ENCODE measurements at regions not wholly inside any gene's neighbourhood (a gene's known extent, or its start where the extent isn't known, plus 50 kb on each side); places are given as distances from the start of the nearest gene placed in this dataset.

GRCh38 chr6:1554476-1555310, 55.0 kb upstream of the FOXC1 start:
- Mint-ChIP-seq H3K4me1 (peaks cover 16% of the 10 kb centered on the region), H3K27ac (peak overlapping the region; percentile 77), H3K4me3 (peak overlapping the region; percentile 86), H3K27me3 (peaks cover 33% of the 10 kb centered on the region), H3K9me3 (no peaks in the 10 kb centered on the region), H3K36me3 (ENCODE audit: low read depth) (no peaks in the 10 kb centered on the region)
- intact Hi-C loops (cut with micrococcal nuclease), result loop anchor here (2.0 kb wide), 1 partner anchor 30 kb away; no protein-coding TSS in a partner anchor
- DNase-seq, result peak; percentile 90

- intact Hi-C loops (cut with micrococcal nuclease), result no loop called here
- Mint-ChIP-seq H3K9me3 (no peaks in the 10 kb centered on the region), H3K4me3 (no peak overlapping the region), H3K36me3 (ENCODE audit: low read depth) (no peaks in the 10 kb centered on the region), H3K27ac (no peak overlapping the region), H3K27me3 (peaks cover 44% of the 10 kb centered on the region), H3K4me1 (peaks cover 16% of the 10 kb centered on the region)
- no peak for DNase-seq
Observed at GRCh38 chr6:1558388-1558787, 51.3 kb upstream of the FOXC1 start.
